H9 (cell line): ENCODE measurements at regions not wholly inside any gene's neighbourhood (a gene's known extent, or its start where the extent isn't known, plus 50 kb on each side); places are given as distances from the start of the nearest gene placed in this dataset.
"Not testable (repeated sequence)": the region's sequence is repeated elsewhere in the genome, so short reads cannot be mapped to it uniquely, and the experiment has no call there.

ENCODE experiments used
- DNase-seq: peaks from one replicate; pipeline ENCODE4 v3.0.0-alpha.2; 2017
- H2AFZ ChIP-seq: one replicate; pipeline ENCODE4 v1.6.1; 2013; ENCODE audit warnings: mild to moderate bottlenecking, low read length, control low read depth, moderate library complexity
- H2AK5ac ChIP-seq: 2 replicates; pipeline ENCODE4 v1.6.1; 2013; ENCODE audit warnings: low read length, control low read depth, mixed read lengths; ENCODE audit not compliant: insufficient read length
- H2BK120ac ChIP-seq: one replicate; pipeline ENCODE4 v1.6.1; 2013; ENCODE audit warnings: low read depth, mild to moderate bottlenecking, low read length, control low read depth, inconsistent platforms; ENCODE audit not compliant: poor library complexity, severe bottlenecking
- H2BK12ac ChIP-seq: 2 replicates; pipeline ENCODE4 v1.6.1; 2013; ENCODE audit warnings: low read length, control low read depth, mixed read lengths, low read depth; ENCODE audit not compliant: insufficient read length
- H2BK15ac ChIP-seq: 2 replicates; pipeline ENCODE4 v1.6.1; 2013; ENCODE audit warnings: low read depth, low read length, control low read depth
- H2BK20ac ChIP-seq: one replicate; pipeline ENCODE4 v1.6.1; 2013; ENCODE audit warnings: low read depth, mild to moderate bottlenecking, low read length, control low read depth, inconsistent platforms; ENCODE audit not compliant: poor library complexity, severe bottlenecking
- H2BK5ac ChIP-seq: 2 replicates; pipeline ENCODE4 v1.6.1; 2013; ENCODE audit warnings: low read length, control low read depth, mixed read lengths; ENCODE audit not compliant: insufficient read length
- H3K14ac ChIP-seq: 2 replicates; pipeline ENCODE4 v1.6.1; 2013; ENCODE audit warnings: low read length, control low read depth; ENCODE audit not compliant: insufficient read depth
- H3K18ac ChIP-seq: 2 replicates; pipeline ENCODE4 v1.6.1; 2013; ENCODE audit warnings: low read depth, mild to moderate bottlenecking, mixed read lengths, low read length, control low read depth; ENCODE audit not compliant: insufficient read length
- H3K23ac ChIP-seq: 2 replicates; pipeline ENCODE4 v1.6.1; 2013; ENCODE audit warnings: low read length, control low read depth, mixed read lengths, low read depth; ENCODE audit not compliant: insufficient read length
- H3K23me2 ChIP-seq: 2 replicates; pipeline ENCODE4 v1.6.1; 2013; ENCODE audit warnings: low read depth, mild to moderate bottlenecking, mixed read lengths, low read length, control low read depth; ENCODE audit not compliant: insufficient read length, poor library complexity, severe bottlenecking
- H3K27ac ChIP-seq: 2 replicates; pipeline ENCODE4 v1.5.1; 2013; ENCODE audit warnings: low read length, control low read depth, mixed read lengths, low read depth; ENCODE audit not compliant: insufficient read length
- H3K27me3 ChIP-seq: 2 replicates; pipeline ENCODE4 v1.6.1; 2013; ENCODE audit warnings: low read length, control low read depth, inconsistent platforms; ENCODE audit not compliant: insufficient read depth
- H3K4ac ChIP-seq: 2 replicates; pipeline ENCODE4 v1.6.1; 2013; ENCODE audit warnings: low read depth, mild to moderate bottlenecking, control low read depth, inconsistent platforms, low read length, moderate library complexity
- H3K4me1 ChIP-seq: 2 replicates; pipeline ENCODE4 v1.6.1; 2013; ENCODE audit warnings: low read length, control low read depth, inconsistent platforms; ENCODE audit not compliant: insufficient read depth
- H3K4me2 ChIP-seq: 2 replicates; pipeline ENCODE4 v1.6.1; 2013; ENCODE audit warnings: low read length, control low read depth, mixed read lengths; ENCODE audit not compliant: insufficient read length, insufficient read depth
- H3K56ac ChIP-seq: 2 replicates; pipeline ENCODE4 v1.6.1; 2013; ENCODE audit warnings: low read depth, mild to moderate bottlenecking, mixed read lengths, low read length, control low read depth; ENCODE audit not compliant: insufficient read length
- H3K79me1 ChIP-seq: 2 replicates; pipeline ENCODE4 v1.6.1; 2013; ENCODE audit warnings: low read depth, mild to moderate bottlenecking, moderate library complexity, low read length, control low read depth, inconsistent platforms; ENCODE audit not compliant: insufficient read depth, poor library complexity, severe bottlenecking
- H3K79me2 ChIP-seq: 2 replicates; pipeline ENCODE4 v1.6.1; 2013; ENCODE audit warnings: low read length, control low read depth, inconsistent platforms; ENCODE audit not compliant: insufficient read depth
- H3K9ac ChIP-seq: 2 replicates; pipeline ENCODE4 v1.6.1; 2013; ENCODE audit warnings: low read length, control low read depth, mixed read lengths; ENCODE audit not compliant: insufficient read length; ENCODE audit errors: extremely low read depth
- H3K9me3 ChIP-seq: one replicate; pipeline ENCODE4 v1.6.1; 2013; ENCODE audit warnings: low read depth, low read length, inconsistent platforms; ENCODE audit not compliant: control insufficient read depth
- H3T11ph ChIP-seq: one replicate; pipeline ENCODE4 v1.6.1; 2013; ENCODE audit warnings: mild to moderate bottlenecking, low read length, control low read depth, inconsistent platforms
- H4K20me1 ChIP-seq: one replicate; pipeline ENCODE4 v1.6.1; 2013; ENCODE audit not compliant: control insufficient read depth, insufficient read length, insufficient read depth
- H4K5ac ChIP-seq: 2 replicates; pipeline ENCODE4 v1.6.1; 2013; ENCODE audit warnings: low read depth, mild to moderate bottlenecking, mixed read lengths, low read length, control low read depth; ENCODE audit not compliant: insufficient read length
- H4K8ac ChIP-seq: replicated peaks from 2 replicates; pipeline ENCODE4 v1.6.1; 2013; ENCODE audit warnings: low read length, control low read depth, mixed read lengths, low read depth; ENCODE audit not compliant: insufficient read length
- H4K91ac ChIP-seq: 2 replicates; pipeline ENCODE4 v1.6.1; 2013; ENCODE audit warnings: low read depth, mild to moderate bottlenecking, moderate library complexity, mixed read lengths, low read length, control low read depth; ENCODE audit not compliant: insufficient read length
- H3K27ac Mint-ChIP-seq, 3 experiments: 2 replicates in 2 of 3; 3 replicates in 1 of 3; pipeline ENCODE4 v1.8.0; 2020 to 2021; ENCODE audit warnings: mixed read lengths in 3 of 3, mild to moderate bottlenecking in 1 of 3, moderate library complexity in 1 of 3
- H3K27me3 Mint-ChIP-seq: 2 replicates; pipeline ENCODE4 v1.8.0; 2021; ENCODE audit warnings: low read depth, mild to moderate bottlenecking, moderate library complexity, mixed read lengths
- H3K36me3 Mint-ChIP-seq, 3 experiments: 2 replicates in 2 of 3; 3 replicates in 1 of 3; pipeline ENCODE4 v1.8.0; 2020 to 2021; ENCODE audit warnings: low read depth in 3 of 3, mixed read lengths in 3 of 3; ENCODE audit not compliant: insufficient read depth in 1 of 3
- H3K4me1 Mint-ChIP-seq, 2 experiments: 2 replicates each; pipeline ENCODE4 v1.8.0; 2020; ENCODE audit warnings: mixed read lengths in 2 of 2
- H3K4me3 Mint-ChIP-seq, 2 experiments: 2 replicates in 1 of 2; 3 replicates in 1 of 2; pipeline ENCODE4 v1.8.0; 2020 to 2021; ENCODE audit warnings: mild to moderate bottlenecking in 2 of 2, mixed read lengths in 2 of 2, moderate library complexity in 1 of 2
- H3K9me3 Mint-ChIP-seq, 2 experiments: 2 replicates in 1 of 2; 3 replicates in 1 of 2; pipeline ENCODE4 v1.8.0; 2020; ENCODE audit warnings: mild to moderate bottlenecking in 2 of 2, mixed read lengths in 2 of 2, moderate library complexity in 1 of 2
- WGBS: extraction: QIAGEN DNeasy Blood & Tissue Kit; methylation state at CpG from one replicate; pipeline ENCODE4 v1.1.7; 2013; ENCODE audit warnings: missing lambda C conversion rate, low lambda C conversion rate, mixed read lengths; ENCODE audit not compliant: insufficient read length; ENCODE audit errors: extremely low coverage; 5-methylcytosine and 5-hydroxymethylcytosine counted together

DNA sequence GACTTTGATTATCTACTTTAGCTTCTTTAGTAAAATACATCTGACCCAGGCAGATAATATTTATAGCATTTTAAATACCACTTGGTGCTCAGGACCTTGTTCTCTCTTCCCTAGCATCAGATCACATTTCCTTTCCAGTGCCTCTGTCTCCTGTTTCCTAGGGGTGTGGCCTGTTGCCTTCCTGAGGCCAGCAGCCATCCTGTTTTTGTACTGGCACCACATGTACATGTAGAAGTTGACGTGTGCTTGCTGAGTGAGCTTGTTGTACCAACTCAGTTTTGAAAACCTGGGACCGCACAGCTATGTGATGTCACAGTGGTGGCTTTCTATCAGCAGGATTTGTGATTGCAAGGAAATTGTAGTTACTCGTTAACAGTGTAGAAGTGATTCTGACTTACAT lies 167.6 kb upstream of the PLGLB1 start:
- not testable (repeated sequence) for H2BK20ac ChIP-seq, H2AFZ ChIP-seq, H3K4me1 ChIP-seq, H3K4me2 ChIP-seq, H3K27ac Mint-ChIP-seq, H3K79me2 ChIP-seq, H4K20me1 ChIP-seq, H3K56ac ChIP-seq, H3K27me3 Mint-ChIP-seq, H3K9ac ChIP-seq, H3K18ac ChIP-seq, H3K27me3 ChIP-seq, H3K14ac ChIP-seq, H4K8ac ChIP-seq, H2BK120ac ChIP-seq, H3K9me3 ChIP-seq, H2AK5ac ChIP-seq, H3K4ac ChIP-seq, H4K5ac ChIP-seq, H3K79me1 ChIP-seq, H3K27ac ChIP-seq, H3K4me1 Mint-ChIP-seq, H3K4me3 Mint-ChIP-seq, H2BK15ac ChIP-seq, H3K36me3 Mint-ChIP-seq, H2BK5ac ChIP-seq, H3T11ph ChIP-seq, H3K23ac ChIP-seq, H3K23me2 ChIP-seq, H4K91ac ChIP-seq, H3K9me3 Mint-ChIP-seq, DNase-seq, H2BK12ac ChIP-seq
- no CpG with 5 or more reads among the region's 3 CpGs for WGBS
